GM13976 (cell line): ENCODE measurements at regions not wholly inside any gene's neighbourhood (a gene's known extent, or its start where the extent isn't known, plus 50 kb on each side); places are given as distances from the start of the nearest gene placed in this dataset.

Experiments
- DNase-seq: peaks from one replicate; pipeline ENCODE4 v3.0.0; 2012; ENCODE audit warnings: low spot score
- in situ Hi-C: fragments of 300-500 bp; cut with MboI; formaldehyde crosslinking; loops from one replicate; pipeline ENCODE4 v1.12.0; 2022; ENCODE audit warnings: low sequenced_read_pairs, mixed read lengths, inconsistent platforms; ENCODE audit not compliant: unreplicated experiment
- TF ChIP-seq, protein P1 (sequence below): IDR thresholded peaks from 2 replicates; pipeline ENCODE4 v1.5.1; 2012; ENCODE audit warnings: borderline replicate concordance, mild to moderate bottlenecking; ENCODE audit not compliant: insufficient read depth; ENCODE audit errors: extremely low read depth, missing control alignments, control extremely low read depth

DNA sequence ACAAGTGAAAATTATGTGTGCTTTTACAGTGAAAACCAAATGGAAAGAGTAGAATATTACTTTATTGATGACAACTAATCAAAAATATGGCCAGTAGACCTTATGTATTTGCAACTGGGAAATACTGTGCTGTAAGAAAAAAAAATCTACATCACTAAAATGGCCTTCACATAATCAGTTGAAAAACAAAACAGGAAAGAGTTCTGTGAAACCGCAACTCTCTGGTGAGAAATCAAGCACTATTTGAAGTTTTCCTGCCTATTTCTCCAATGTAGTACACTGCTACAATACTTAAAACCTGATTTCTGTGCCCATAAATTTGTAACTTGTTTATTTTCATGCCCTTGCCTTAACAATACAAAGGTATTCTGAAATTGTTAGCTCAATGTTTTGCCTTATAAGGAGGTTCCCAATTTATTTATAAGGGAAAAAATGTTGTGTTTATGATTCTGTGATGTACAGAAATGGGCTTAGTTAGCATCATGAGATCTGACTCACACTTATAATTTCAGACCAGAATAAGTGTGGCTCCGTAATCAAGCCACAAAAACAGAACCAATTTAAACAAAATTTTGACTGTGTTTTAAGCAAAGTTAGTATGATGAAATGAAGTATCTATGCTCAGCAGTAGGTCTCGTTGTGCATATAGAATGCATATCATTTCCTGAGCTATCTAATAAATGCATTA lies 147.1 kb downstream of the FAT4 start:
- DNase-seq: no peak
- in situ Hi-C loops: no loop called here
- TF ChIP-seq, protein P1, sequence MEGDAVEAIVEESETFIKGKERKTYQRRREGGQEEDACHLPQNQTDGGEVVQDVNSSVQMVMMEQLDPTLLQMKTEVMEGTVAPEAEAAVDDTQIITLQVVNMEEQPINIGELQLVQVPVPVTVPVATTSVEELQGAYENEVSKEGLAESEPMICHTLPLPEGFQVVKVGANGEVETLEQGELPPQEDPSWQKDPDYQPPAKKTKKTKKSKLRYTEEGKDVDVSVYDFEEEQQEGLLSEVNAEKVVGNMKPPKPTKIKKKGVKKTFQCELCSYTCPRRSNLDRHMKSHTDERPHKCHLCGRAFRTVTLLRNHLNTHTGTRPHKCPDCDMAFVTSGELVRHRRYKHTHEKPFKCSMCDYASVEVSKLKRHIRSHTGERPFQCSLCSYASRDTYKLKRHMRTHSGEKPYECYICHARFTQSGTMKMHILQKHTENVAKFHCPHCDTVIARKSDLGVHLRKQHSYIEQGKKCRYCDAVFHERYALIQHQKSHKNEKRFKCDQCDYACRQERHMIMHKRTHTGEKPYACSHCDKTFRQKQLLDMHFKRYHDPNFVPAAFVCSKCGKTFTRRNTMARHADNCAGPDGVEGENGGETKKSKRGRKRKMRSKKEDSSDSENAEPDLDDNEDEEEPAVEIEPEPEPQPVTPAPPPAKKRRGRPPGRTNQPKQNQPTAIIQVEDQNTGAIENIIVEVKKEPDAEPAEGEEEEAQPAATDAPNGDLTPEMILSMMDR: no peak

DNA sequence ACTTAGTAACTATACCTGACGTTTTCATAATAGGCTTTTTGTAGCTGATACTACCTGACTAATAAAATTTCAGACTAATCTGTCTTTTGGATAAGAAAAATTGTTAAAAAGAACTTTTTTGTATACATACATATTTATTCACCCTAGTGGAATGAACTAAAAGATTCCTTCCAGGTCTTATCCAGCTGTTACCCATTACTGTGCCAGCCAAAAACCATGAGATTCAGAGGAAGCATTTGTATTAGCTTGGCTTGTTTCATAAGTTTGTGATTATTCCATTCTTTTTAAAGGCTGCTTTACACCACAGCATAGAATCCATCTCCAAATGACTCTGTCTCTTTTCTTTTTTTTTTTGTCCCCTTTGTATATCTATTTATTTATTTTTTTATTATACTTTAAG lies 149.4 kb downstream of the FAT4 start:
- in situ Hi-C loops: no loop called here
- TF ChIP-seq, protein P1: no peak

DNA sequence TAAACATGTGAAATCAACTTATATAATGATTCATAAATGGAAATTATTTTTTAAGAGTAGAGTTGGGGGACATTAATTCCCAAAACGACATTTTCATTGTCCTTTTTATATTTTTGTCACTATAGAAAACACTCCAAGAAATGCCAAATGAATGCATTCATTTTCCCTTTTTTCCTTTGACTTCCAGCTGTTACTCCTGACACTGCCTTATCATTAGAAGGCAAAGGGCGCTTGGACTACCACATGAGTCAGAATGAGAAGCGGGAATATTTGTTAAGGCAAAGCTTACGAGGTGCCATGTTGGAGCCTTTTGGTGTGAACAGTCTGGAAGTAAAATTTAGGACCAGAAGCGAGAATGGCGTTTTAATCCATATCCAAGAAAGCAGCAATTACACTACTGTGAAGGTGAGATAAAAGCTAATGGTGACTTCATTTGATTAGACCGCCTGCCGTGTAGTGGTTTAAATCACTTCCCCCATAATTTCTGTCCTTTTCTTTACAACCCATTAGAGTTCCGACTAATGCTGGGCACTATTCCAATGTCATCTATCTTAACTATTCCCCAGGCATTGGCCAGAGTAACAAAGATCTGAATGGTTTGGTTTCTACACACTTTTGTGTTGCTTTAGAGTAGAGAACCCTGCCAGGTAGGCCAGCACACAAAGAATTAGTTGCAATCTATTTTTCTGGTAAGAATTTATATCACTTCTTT lies 166.7 kb downstream of the FAT4 start:
- DNase-seq: no peak
- in situ Hi-C loops: no loop called here
- TF ChIP-seq, protein P1: no peak

More for the DNA sequence above, 149.4 kb downstream of the FAT4 start:
- no peak for DNase-seq

DNA sequence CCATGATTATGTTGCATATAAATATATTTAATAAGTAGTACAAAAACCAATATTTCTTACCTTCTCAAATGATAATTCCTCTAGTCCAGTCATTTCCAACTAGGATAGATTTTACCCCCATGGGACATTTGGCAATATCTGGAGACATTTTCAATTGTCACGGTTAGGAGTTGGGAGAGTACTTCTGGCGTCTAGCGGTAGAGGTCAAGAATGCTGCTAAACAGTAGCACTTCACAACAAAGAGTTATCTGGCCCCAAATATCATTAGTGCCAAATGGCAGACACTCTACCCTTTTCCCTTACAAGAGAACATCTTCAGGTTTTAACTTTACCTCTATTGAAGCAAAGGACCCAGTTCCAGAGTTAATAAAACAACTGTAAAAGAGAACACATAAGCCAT lies 168.1 kb downstream of the FAT4 start:
- in situ Hi-C loops: no loop called here
- DNase-seq: no peak
- TF ChIP-seq, protein P1: no peak

DNA sequence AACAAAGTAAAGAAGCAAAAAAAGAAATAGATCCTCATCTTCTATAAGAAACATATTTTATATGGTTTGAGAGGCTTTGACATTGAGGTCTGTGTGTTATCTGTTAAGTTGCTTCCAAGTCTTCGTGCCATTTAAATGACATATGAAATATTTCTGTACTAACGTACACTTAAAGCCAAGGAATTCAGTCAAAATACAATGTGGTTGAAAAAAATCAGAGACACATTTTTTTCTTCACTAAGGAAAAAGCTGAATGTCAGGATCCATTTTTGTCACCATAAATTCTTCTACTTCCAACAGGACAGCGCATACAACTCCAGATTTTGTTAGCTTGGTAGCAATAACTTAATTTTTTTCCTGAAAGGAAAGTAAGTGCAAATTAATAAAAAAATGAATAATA lies 168.5 kb downstream of the FAT4 start:
- DNase-seq: no peak
- TF ChIP-seq, protein P1: no peak
- in situ Hi-C loops: no loop called here

DNA sequence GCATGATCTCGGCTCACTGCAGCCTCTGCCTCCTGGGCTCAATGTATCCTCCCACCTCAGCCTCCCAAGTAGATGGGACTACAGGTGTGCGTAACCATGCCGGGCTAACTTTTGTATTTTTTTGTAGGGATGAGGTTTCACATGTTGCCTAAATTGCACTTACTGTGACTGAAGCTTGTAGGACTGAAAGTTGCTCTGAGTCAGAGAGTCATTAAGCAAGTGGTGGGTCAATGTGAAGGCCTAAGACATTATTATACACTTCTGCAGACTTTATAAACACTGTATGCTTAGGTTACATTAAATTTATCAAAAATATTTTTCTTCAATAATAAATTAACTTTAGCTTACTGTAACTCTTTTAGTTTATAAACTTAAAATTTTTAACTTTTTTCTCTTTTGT lies 170.2 kb downstream of the FAT4 start:
- in situ Hi-C loops: no loop called here
- no peak for DNase-seq
- TF ChIP-seq, protein P1: no peak

DNA sequence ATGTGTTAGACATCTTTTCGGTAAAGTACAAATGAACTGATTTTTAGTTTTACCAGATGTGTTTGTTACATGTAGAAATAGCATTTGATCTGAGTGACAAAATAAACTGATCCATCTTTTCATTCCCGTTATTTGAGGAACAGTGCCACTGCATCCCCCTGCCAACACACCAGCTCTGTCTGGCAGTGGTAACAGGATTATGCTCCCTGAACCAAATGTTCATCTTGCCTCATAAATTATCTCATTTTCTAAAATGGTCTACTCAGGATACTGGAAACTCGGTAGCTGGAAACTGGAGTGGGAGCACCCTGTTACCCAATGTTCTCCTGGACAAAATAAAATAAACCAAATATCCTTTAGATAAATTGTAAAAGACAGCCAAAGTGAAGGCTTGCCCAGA lies 171.6 kb downstream of the FAT4 start:
- in situ Hi-C loops: no loop called here
- no peak for DNase-seq
- TF ChIP-seq, protein P1: no peak
